ENCODE measurements at regions not wholly inside any gene's neighbourhood (a gene's known extent, or its start where the extent isn't known, plus 50 kb on each side); places are given as distances from the start of the nearest gene placed in this dataset.
"Not testable (repeated sequence)": the region's sequence is repeated elsewhere in the genome, so short reads cannot be mapped to it uniquely, and the experiment has no call there.

GRCh38 chrY:3218134-3218533 is 283.0 kb downstream of the ZFY start:
- not testable (repeated sequence) for TF ChIP-seq CTCF, POLR2A (IDR thresholded peaks at IDR 0.05)

Measured in prostate gland (tissue), 2 donors.